ENCODE measurements at regions not wholly inside any gene's neighbourhood (a gene's known extent, or its start where the extent isn't known, plus 50 kb on each side); places are given as distances from the start of the nearest gene placed in this dataset.
A peak's percentile ranks its signal among the peaks of the same experiment; 100 is the strongest.
"Not testable (repeated sequence)": the region's sequence is repeated elsewhere in the genome, so short reads cannot be mapped to it uniquely, and the experiment has no call there.

DNA sequence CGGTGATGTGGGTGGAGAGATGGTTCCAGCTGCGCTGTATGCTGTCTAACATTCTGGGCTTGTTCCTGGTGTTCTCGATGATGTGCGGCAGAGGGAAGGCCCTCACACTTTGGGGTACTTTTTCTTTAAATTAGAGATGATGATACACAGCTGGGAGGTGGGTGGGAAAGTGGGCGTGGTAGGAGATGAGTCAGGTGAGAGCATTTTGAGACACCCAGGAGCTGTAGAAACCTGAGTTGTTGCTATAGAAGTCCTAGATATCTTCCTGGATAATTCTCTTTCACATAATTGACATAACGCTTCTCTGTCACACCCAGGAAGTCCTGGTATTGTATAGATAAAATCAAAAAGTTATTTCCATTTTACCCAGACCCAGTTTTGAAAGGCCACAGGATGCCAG lies 103.8 kb upstream of the ALKAL2 start:
- TF ChIP-seq, protein P1, sequence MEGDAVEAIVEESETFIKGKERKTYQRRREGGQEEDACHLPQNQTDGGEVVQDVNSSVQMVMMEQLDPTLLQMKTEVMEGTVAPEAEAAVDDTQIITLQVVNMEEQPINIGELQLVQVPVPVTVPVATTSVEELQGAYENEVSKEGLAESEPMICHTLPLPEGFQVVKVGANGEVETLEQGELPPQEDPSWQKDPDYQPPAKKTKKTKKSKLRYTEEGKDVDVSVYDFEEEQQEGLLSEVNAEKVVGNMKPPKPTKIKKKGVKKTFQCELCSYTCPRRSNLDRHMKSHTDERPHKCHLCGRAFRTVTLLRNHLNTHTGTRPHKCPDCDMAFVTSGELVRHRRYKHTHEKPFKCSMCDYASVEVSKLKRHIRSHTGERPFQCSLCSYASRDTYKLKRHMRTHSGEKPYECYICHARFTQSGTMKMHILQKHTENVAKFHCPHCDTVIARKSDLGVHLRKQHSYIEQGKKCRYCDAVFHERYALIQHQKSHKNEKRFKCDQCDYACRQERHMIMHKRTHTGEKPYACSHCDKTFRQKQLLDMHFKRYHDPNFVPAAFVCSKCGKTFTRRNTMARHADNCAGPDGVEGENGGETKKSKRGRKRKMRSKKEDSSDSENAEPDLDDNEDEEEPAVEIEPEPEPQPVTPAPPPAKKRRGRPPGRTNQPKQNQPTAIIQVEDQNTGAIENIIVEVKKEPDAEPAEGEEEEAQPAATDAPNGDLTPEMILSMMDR (IDR thresholded peaks at IDR 0.05; ENCODE audit: unreplicated experiment in 3 of 3): no peak
- peaks cover 14% of the 10 kb centered on the region for H3K27me3 Mint-ChIP-seq (ENCODE audit: low read depth)
- H3K36me3 Mint-ChIP-seq (ENCODE audit: low read depth): no peaks in the 10 kb centered on the region
- no peak overlapping the region for H3K4me3 Mint-ChIP-seq
- no peak overlapping the region for H3K27ac Mint-ChIP-seq
- H3K9me3 Mint-ChIP-seq: no peaks in the 10 kb centered on the region
- peaks cover 22% of the 10 kb centered on the region for H3K4me1 Mint-ChIP-seq

DNA sequence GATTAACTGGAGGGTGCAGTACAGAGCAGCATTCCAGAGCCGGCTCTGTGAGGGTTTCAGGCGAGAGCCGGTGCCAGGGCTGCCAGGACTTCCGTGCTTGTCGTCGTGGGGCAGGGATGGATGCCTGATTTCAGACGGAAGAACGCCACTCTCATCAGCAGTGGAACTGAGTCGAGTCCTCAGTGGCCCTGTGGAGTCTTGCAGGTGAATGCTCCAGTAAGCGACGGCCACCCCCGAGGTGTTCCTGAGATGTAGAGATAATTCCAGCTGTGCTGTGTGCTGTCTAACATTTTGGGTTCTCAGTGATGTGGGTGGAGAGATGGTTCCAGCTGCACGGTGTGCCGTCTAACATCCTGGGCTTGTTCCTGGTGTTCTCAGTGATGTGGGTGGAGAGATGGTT lies 103.1 kb upstream of the ALKAL2 start:
- TF ChIP-seq, protein P1 (IDR thresholded peaks at IDR 0.05; ENCODE audit: unreplicated experiment in 3 of 3): no peak
- no peak overlapping the region for H3K27ac Mint-ChIP-seq
- peaks cover 17% of the 10 kb centered on the region for H3K27me3 Mint-ChIP-seq (ENCODE audit: low read depth)
- H3K4me1 Mint-ChIP-seq: peaks cover 21% of the 10 kb centered on the region
- no peaks in the 10 kb centered on the region for H3K9me3 Mint-ChIP-seq
- no peaks in the 10 kb centered on the region for H3K36me3 Mint-ChIP-seq (ENCODE audit: low read depth)
- H3K4me3 Mint-ChIP-seq: no peak overlapping the region

DNA sequence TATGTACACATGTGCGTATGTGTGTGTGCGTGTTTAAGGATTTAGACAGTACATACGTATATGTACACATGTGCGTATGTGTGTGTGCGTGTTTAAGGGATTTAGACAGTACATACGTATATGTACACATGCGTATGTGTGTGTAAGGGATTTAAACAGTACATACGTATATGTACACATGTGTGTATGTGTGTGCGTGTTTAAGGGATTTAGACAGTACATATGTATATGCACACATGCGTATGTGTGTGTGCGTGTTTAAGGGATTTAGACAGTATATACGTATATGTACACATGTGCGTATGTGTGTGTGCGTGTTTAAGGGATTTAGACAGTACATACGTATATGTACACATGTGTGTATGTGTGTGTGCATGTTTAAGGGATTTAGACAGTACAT lies 102.1 kb upstream of the ALKAL2 start:
- not testable (repeated sequence) for H3K9me3 Mint-ChIP-seq; H3K27ac Mint-ChIP-seq; H3K4me3 Mint-ChIP-seq; H3K36me3 Mint-ChIP-seq (ENCODE audit: low read depth)
- Mint-ChIP-seq H3K4me1 (peaks cover 17% of the 10 kb centered on the region), H3K27me3 (ENCODE audit: low read depth) (peaks cover 20% of the 10 kb centered on the region)

DNA sequence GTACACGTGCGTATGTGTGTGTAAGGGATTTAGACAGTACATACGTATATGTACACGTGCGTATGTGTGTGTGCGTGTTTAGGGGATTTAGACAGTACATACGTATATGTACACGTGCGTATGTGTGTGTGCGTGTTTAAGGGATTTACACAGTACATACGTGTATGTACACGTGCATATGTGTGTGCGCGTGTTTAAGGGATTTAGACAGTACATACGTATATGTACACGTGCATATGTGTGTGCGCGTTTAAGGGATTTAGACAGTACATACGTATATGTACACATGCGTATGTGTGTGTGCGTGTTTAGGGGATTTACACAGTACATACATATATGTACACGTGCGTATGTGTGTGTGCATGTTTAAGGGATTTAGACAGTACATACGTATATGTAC lies 100.9 kb upstream of the ALKAL2 start:
- H3K4me3 Mint-ChIP-seq; H3K36me3 Mint-ChIP-seq (ENCODE audit: low read depth); H3K27ac Mint-ChIP-seq; H3K9me3 Mint-ChIP-seq; H3K4me1 Mint-ChIP-seq: not testable (repeated sequence)
- peaks cover 21% of the 10 kb centered on the region for H3K27me3 Mint-ChIP-seq (ENCODE audit: low read depth)

DNA sequence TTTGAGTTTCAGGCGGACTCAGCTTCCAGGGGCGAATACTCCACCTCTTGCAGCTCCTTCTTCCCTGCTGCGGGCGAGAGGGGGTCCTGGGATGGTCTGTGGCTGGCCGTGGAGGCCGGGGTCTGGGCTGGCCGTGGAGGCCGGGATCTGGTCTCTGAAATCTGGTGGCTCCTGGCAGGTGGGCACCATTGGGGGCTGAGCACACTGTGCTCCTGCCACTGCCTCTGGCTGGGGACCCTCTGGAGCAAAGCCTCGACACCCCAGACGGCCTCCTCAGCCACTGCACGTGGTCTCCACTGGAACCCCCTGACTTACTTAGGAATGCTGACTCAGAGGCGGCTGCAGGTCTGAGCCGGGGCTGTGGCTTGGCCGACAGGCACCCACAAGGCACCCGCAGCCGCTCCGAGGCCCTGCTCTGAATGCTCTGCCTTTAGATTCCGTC lies 100.1 kb upstream of the ALKAL2 start:
- Mint-ChIP-seq H3K36me3 (ENCODE audit: low read depth) (no peaks in the 10 kb centered on the region), H3K4me3 (no peak overlapping the region), H3K4me1 (peaks cover 6% of the 10 kb centered on the region), H3K27ac (no peak overlapping the region), H3K27me3 (ENCODE audit: low read depth) (peaks cover 21% of the 10 kb centered on the region), H3K9me3 (no peaks in the 10 kb centered on the region)
- TF ChIP-seq, protein P1 (IDR thresholded peaks at IDR 0.05; ENCODE audit: unreplicated experiment in 3 of 3): no peak

DNA sequence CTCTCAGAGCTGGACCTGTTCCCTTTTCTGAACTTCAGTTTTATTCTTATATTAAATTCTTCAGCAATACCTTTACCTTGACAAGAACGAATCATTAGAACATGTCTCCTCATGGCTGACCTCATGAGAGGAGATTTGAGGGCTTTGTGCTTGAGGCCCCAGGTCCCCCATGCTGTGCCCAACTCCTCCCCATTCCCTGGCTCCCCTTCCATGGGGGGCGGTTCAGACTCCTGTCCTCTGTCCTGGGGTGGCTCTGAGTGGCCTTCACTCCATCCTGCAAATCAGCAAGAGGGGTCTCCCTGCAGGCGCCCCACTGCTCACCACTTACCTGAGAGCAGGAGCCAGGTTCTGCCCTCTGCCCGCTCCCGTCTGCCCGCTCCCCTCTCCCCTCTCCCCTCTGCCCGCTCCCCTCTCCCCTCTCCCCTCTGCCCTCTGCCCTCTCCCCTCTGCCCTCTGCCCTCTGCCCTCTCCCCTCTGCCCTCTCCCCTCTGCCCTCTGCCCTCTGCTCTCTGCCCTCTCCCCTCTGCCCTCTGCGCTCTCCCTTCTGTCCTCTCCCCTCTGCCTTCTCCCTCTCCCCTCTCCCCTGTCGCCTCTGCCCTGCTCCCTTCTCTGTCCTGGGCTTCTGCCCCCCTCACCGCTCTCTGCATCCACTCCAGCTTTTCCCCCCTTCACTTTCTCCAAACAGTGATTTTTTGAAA lies 98.7 kb upstream of the ALKAL2 start:
- peaks cover 13% of the 10 kb centered on the region for H3K4me1 Mint-ChIP-seq
- peak overlapping the region in 1 of 3 experiments; percentile 65 for H3K27ac Mint-ChIP-seq
- H3K9me3 Mint-ChIP-seq: no peaks in the 10 kb centered on the region
- H3K27me3 Mint-ChIP-seq (ENCODE audit: low read depth): peaks cover 19% of the 10 kb centered on the region
- H3K4me3 Mint-ChIP-seq: no peak overlapping the region
- TF ChIP-seq, protein P1 (IDR thresholded peaks at IDR 0.05; ENCODE audit: unreplicated experiment in 3 of 3): no peak
- no peaks in the 10 kb centered on the region for H3K36me3 Mint-ChIP-seq (ENCODE audit: low read depth)

DNA sequence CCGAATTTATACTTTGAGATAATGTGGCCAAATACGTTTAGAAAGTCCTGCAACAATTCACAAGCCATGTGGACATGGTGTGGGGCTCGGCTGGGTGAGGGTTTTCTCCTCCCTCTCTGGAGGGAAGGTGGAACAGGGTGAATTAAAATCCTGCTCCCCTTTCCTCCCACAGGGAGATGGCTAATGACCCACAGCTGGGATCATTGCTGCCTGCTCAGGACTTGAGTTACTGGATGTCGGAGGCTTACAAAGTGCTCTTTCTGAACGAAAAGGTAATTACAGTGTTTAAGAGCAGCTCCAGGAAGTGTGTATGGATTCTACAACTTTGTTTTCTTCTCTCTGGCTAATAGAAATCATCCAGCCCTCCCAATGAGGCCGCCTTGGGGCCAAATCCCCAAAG lies 97.9 kb upstream of the ALKAL2 start:
- Mint-ChIP-seq H3K4me1 (peaks cover 14% of the 10 kb centered on the region), H3K4me3 (no peak overlapping the region), H3K36me3 (ENCODE audit: low read depth) (no peaks in the 10 kb centered on the region), H3K9me3 (no peaks in the 10 kb centered on the region), H3K27me3 (ENCODE audit: low read depth) (peaks cover 20% of the 10 kb centered on the region), H3K27ac (peak overlapping the region in 2 of 3 experiments; percentile 35 to 65)
- TF ChIP-seq, protein P1 (IDR thresholded peaks at IDR 0.05; ENCODE audit: unreplicated experiment in 3 of 3): no peak
